IMR-90 (cell line): ENCODE measurements at regions not wholly inside any gene's neighbourhood (a gene's known extent, or its start where the extent isn't known, plus 50 kb on each side); places are given as distances from the start of the nearest gene placed in this dataset.

Experiments
- BHLHE40 ChIP-seq: fragments of 150-350 bp; IDR thresholded peaks from 2 replicates; pipeline ENCODE4 v1.6.1; 2016; ENCODE audit warnings: mild to moderate bottlenecking, low read depth, low read length
- CTCF ChIP-seq: conservative IDR thresholded peaks from 2 replicates; pipeline ENCODE4 v1.5.1; 2012; ENCODE audit warnings: mild to moderate bottlenecking, low read depth, low read length, improper control_type of control experiment
- MAFK ChIP-seq: IDR thresholded peaks from 2 replicates; pipeline ENCODE4 v1.6.1; 2012; ENCODE audit warnings: low read depth, low read length, improper control_type of control experiment
- MXI1 ChIP-seq: IDR thresholded peaks from 2 replicates; pipeline ENCODE4 v1.6.1; 2012; ENCODE audit warnings: low read depth, mild to moderate bottlenecking, low read length, moderate library complexity, borderline replicate concordance
- POLR2A ChIP-seq: IDR thresholded peaks from 2 replicates; pipeline ENCODE4 v1.6.1; 2012; ENCODE audit warnings: mild to moderate bottlenecking, low read depth, low read length
- RAD21 ChIP-seq: IDR thresholded peaks from 2 replicates; pipeline ENCODE4 v1.6.1; 2012; ENCODE audit warnings: low read length, improper control_type of control experiment
- RFX5 ChIP-seq: IDR thresholded peaks from 2 replicates; pipeline ENCODE4 v1.8.0; 2012; ENCODE audit warnings: low read depth, mild to moderate bottlenecking, low read length, moderate library complexity
- SMC3 ChIP-seq: fragments of 150-350 bp; IDR thresholded peaks from 2 replicates; pipeline ENCODE4 v1.6.1; 2016; ENCODE audit warnings: low read depth, mild to moderate bottlenecking, antibody characterized with exemption, low read length, moderate library complexity
- USF2 ChIP-seq: fragments of 150-350 bp; IDR thresholded peaks from 2 replicates; pipeline ENCODE4 v1.6.1; 2017; ENCODE audit warnings: mild to moderate bottlenecking, antibody characterized with exemption, low read length, low read depth

GRCh38 chr21:28487455-28488070, 505.1 kb downstream of the LTN1 start:
- TF ChIP-seq MAFK (no peak), BHLHE40 (no peak), CTCF (no peak), SMC3 (no peak), POLR2A (no peak), USF2 (no peak), RAD21 (no peak), MXI1 (no peak), RFX5 (no peak)
